OCI-LY3 (cell line): ENCODE measurements at regions not wholly inside any gene's neighbourhood (a gene's known extent, or its start where the extent isn't known, plus 50 kb on each side); places are given as distances from the start of the nearest gene placed in this dataset.

Experiments used
- H2AFZ ChIP-seq: fragments of 200-600, 300-600 bp; shearing (Covaris generic); 2 replicates; pipeline ENCODE4 v1.6.0; 2014; ENCODE audit warnings: antibody characterized with exemption, low read depth, low read length
- H3K27ac ChIP-seq: fragments of 200-600, 300-600 bp; sonication (generic); 2 replicates; pipeline ENCODE4 v1.5.1; 2014; ENCODE audit warnings: mild to moderate bottlenecking, low read length, moderate library complexity, mixed read lengths
- H3K27me3 ChIP-seq: fragments of 200-600, 300-600 bp; sonication (generic); 2 replicates; pipeline ENCODE4 v1.6.1; 2014; ENCODE audit warnings: low read depth, low read length, mixed read lengths
- H3K36me3 ChIP-seq: fragments of 200-600, 300-600 bp; sonication (generic); replicated peaks from 2 replicates; pipeline ENCODE3; 2014; ENCODE audit warnings: low read depth, low read length, mixed read lengths
- H3K4me1 ChIP-seq: fragments of 300-600, 200-600 bp; sonication (generic); 2 replicates; pipeline ENCODE4 v1.6.1; 2014; ENCODE audit warnings: low read length, mixed read lengths
- H3K4me2 ChIP-seq: fragments of 200-600, 300-600 bp; sonication (generic); 2 replicates; pipeline ENCODE4 v1.6.1; 2014; ENCODE audit warnings: low read length, mixed read lengths
- H3K4me3 ChIP-seq: fragments of 300-600, 200-600 bp; sonication (generic); 2 replicates; pipeline ENCODE4 v1.5.1; 2014; ENCODE audit warnings: antibody characterized with exemption, mild to moderate bottlenecking, low read length, moderate library complexity
- H3K79me2 ChIP-seq: fragments of 300-600, 200-600 bp; shearing (Covaris generic); 2 replicates; pipeline ENCODE4 v1.6.1; 2014; ENCODE audit warnings: mild to moderate bottlenecking, low read length, mixed read lengths
- H3K9ac ChIP-seq: fragments of 300-600, 200-600 bp; shearing (Covaris generic); 2 replicates; pipeline ENCODE4 v1.6.0; 2014; ENCODE audit warnings: mild to moderate bottlenecking, low read length, moderate library complexity
- H3K9me3 ChIP-seq: fragments of 200-600, 300-600 bp; shearing (Covaris generic); 2 replicates; pipeline ENCODE4 v1.6.1; 2014; ENCODE audit warnings: low read length, mixed read lengths; ENCODE audit not compliant: insufficient read depth
- H4K20me1 ChIP-seq: fragments of 200-600, 300-600 bp; sonication (generic); 2 replicates; pipeline ENCODE4 v1.6.1; 2016; ENCODE audit warnings: low read length, mixed read lengths; ENCODE audit not compliant: insufficient read depth
- EZH2phosphoT487 ChIP-seq: fragments of 200-600 bp; shearing (Covaris generic); IDR thresholded peaks from 2 replicates; pipeline ENCODE4 v1.6.1; 2018; ENCODE audit warnings: antibody characterized with exemption, mixed run types, low read depth
- TF ChIP-seq, protein P1 (sequence below): fragments of 200-600, 300-600 bp; sonication (generic); IDR thresholded peaks from 2 replicates; pipeline ENCODE4 v1.5.1; 2014; ENCODE audit warnings: antibody characterized with exemption, low read length, low read depth

DNA sequence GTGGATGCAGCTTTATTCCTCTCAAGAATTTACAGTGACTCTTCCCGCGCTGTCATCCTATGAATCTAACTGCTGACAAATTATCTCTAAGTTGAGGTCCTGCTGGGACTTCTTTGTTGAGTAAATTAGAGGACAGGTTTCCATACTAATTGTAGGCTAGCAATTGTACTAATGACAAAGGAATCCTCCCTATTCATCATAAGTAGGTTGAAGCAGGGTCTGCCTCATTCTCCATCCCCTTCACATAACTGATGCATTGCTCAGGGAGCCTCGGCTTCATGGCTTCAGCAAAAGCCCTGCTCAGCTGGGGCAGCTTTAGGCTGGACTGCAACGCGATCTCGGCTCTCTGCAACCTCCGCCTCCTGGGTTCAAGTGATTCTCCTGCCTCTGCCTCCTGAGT is 83.1 kb upstream of the IRX6 start:
- no peak overlapping the region for H2AFZ ChIP-seq
- H3K27ac ChIP-seq = no peak overlapping the region
- no peaks in the 10 kb centered on the region for H3K79me2 ChIP-seq
- H3K4me2 ChIP-seq = no peak overlapping the region
- no peak overlapping the region for H3K4me3 ChIP-seq
- TF ChIP-seq, protein P1, sequence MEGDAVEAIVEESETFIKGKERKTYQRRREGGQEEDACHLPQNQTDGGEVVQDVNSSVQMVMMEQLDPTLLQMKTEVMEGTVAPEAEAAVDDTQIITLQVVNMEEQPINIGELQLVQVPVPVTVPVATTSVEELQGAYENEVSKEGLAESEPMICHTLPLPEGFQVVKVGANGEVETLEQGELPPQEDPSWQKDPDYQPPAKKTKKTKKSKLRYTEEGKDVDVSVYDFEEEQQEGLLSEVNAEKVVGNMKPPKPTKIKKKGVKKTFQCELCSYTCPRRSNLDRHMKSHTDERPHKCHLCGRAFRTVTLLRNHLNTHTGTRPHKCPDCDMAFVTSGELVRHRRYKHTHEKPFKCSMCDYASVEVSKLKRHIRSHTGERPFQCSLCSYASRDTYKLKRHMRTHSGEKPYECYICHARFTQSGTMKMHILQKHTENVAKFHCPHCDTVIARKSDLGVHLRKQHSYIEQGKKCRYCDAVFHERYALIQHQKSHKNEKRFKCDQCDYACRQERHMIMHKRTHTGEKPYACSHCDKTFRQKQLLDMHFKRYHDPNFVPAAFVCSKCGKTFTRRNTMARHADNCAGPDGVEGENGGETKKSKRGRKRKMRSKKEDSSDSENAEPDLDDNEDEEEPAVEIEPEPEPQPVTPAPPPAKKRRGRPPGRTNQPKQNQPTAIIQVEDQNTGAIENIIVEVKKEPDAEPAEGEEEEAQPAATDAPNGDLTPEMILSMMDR = no peak
- no peak for TF ChIP-seq EZH2phosphoT487
- H3K9ac ChIP-seq = no peak overlapping the region
- no peaks in the 10 kb centered on the region for H3K27me3 ChIP-seq
- no peaks in the 10 kb centered on the region for H4K20me1 ChIP-seq
- H3K9me3 ChIP-seq = no peaks in the 10 kb centered on the region
- no peaks in the 10 kb centered on the region for H3K4me1 ChIP-seq
- H3K36me3 ChIP-seq = no peaks in the 10 kb centered on the region

DNA sequence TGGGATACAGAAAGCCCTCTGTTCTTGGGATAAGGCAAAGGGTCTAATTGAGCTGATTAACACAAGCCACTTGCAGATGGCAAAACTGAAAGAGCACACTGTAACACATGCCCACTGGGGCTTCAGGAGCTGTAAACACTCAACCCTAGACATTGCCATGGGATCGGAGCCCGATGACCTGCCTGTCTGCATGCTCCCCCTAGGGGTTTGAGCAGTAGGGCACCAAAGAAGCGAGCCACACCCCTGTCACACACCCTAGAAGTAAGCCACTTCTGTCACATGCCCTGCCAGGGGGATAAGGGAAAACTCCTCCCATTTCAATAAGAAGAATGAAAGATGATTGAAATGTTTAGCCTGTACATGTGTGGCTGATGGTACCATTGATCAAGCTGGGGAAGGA is 81.3 kb upstream of the IRX6 start:
- no peaks in the 10 kb centered on the region for H4K20me1 ChIP-seq

DNA sequence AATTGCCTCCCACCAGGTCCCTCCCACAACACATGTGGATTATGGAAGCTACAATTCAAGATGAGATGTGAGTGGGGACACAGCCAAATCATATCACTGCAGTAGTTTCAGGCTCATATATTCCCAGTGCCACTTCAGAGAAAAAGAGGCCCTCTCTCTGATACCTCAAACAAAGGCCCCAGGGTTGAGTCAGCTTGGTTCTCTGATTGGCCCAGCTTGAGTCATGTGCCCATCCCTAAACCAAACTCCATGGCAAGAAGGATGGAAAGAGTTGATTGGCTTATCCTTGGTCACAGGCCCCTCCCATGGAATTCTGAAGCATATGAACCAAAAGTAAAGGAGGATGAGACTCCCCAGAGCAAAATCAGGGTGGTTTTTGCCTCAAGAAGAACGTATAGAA is 75.9 kb upstream of the IRX6 start:
- Histone ChIP-seq H3K9me3 (no peaks in the 10 kb centered on the region), H3K36me3 (no peaks in the 10 kb centered on the region), H3K27ac (no peak overlapping the region), H3K79me2 (no peaks in the 10 kb centered on the region), H3K4me1 (no peaks in the 10 kb centered on the region), H3K9ac (no peak overlapping the region), H3K4me3 (no peak overlapping the region), H3K27me3 (no peaks in the 10 kb centered on the region), H4K20me1 (no peaks in the 10 kb centered on the region), H3K4me2 (no peak overlapping the region), H2AFZ (no peak overlapping the region)
- TF ChIP-seq, protein P1 = no peak
- no peak for TF ChIP-seq EZH2phosphoT487

More for the DNA sequence above, 81.3 kb upstream of the IRX6 start:
- Histone ChIP-seq H2AFZ (no peak overlapping the region), H3K9me3 (no peaks in the 10 kb centered on the region), H3K79me2 (no peaks in the 10 kb centered on the region), H3K4me2 (no peak overlapping the region), H3K27me3 (no peaks in the 10 kb centered on the region), H3K36me3 (no peaks in the 10 kb centered on the region), H3K4me1 (no peaks in the 10 kb centered on the region), H3K9ac (no peak overlapping the region), H3K27ac (no peak overlapping the region), H3K4me3 (no peak overlapping the region)
- TF ChIP-seq EZH2phosphoT487 = no peak
- TF ChIP-seq, protein P1 = no peak

DNA sequence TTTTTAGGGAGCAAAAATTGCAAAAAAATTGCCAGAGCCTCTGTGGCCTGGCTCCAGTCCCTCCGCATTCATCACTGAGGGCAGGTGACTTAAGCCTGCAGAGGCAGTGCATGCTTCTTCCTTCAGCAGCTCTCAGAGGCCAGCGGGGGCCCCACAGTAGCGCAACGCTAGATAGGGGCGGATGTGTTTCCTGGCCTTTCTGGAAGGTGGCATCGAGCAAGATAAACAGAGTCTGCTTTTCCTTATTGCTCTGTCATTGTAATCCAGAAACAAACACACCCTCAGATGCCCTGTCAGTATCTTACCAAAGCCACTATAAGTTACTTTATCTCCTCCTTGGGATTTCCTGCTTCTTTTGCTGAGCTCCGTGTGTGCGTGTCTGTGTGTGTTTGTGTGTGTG is 75.5 kb upstream of the IRX6 start:
- no peak overlapping the region for H3K27ac ChIP-seq
- no peaks in the 10 kb centered on the region for H3K9me3 ChIP-seq
- H3K4me1 ChIP-seq = no peaks in the 10 kb centered on the region
- H3K4me3 ChIP-seq = no peak overlapping the region
- H3K9ac ChIP-seq = no peak overlapping the region
- no peak overlapping the region for H3K4me2 ChIP-seq
- H2AFZ ChIP-seq = no peak overlapping the region
- no peaks in the 10 kb centered on the region for H4K20me1 ChIP-seq
- no peaks in the 10 kb centered on the region for H3K27me3 ChIP-seq
- no peaks in the 10 kb centered on the region for H3K79me2 ChIP-seq
- H3K36me3 ChIP-seq = no peaks in the 10 kb centered on the region
- TF ChIP-seq EZH2phosphoT487 = no peak
- TF ChIP-seq, protein P1 = no peak
